ENCODE measurements at regions not wholly inside any gene's neighbourhood (a gene's known extent, or its start where the extent isn't known, plus 50 kb on each side); places are given as distances from the start of the nearest gene placed in this dataset.

DNA sequence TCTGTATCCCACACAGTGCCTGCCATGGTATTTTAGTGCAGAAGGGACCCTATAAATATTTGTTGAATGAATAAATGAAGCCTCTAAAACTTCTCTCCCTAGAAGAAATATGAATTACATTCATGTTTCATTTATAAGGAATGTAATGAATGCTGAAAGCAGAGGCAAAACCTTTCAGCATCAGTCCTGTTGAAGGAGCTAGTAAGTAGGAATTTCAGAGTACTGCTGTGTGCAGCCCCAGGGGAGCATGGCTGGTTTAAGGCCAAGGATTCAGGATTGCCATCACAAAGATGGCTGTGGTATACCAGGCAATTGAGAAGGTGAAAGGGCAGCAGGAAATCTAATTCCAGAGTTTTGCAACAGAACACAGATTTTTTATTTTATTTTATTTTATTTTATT lies 1131.4 kb downstream of the IGSF11 start:
- TF ChIP-seq POLR2A (IDR thresholded peaks at IDR 0.05; ENCODE audit: low read length): no peak
- no peak for TF ChIP-seq GATA1 (IDR thresholded peaks at IDR 0.05; ENCODE audit: low read depth, low read length)
- DNase-seq: no peak

DNA sequence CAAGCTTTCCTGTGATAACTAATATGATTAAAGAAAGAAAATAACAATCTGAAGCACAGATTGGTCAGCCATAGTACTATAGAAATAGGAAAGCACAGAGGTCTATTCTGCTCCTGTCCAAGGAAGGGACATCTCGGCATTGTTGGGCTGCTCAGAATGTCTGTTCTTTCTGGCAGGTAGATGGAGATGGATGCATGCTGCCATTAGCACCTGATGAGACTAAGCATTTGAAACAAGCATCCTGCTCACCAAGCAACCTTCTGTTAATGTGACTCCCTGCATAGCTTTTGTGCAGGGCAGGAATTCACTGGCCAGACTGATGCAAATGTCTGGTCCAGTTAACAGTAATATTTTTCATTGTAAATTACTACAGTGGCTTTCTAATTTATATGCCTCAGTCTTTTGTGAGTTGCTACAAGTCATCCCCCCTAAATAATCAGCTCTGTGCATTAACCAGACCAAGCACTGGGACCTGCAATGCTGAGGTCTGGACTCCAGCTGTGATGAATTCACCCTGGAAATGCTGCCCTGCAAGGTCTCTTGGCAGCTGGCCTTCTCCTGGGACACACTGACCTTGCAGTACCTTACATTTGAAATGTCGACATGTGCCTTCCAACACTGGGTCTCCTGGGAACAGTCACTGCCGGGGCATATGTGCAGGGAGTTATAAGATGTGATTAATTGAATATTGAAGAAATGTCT lies 1123.7 kb downstream of the IGSF11 start:
- TF ChIP-seq POLR2A (IDR thresholded peaks at IDR 0.05; ENCODE audit: low read length) (no peak), GATA1 (IDR thresholded peaks at IDR 0.05; ENCODE audit: low read depth, low read length) (no peak)
- no peak for DNase-seq

DNA sequence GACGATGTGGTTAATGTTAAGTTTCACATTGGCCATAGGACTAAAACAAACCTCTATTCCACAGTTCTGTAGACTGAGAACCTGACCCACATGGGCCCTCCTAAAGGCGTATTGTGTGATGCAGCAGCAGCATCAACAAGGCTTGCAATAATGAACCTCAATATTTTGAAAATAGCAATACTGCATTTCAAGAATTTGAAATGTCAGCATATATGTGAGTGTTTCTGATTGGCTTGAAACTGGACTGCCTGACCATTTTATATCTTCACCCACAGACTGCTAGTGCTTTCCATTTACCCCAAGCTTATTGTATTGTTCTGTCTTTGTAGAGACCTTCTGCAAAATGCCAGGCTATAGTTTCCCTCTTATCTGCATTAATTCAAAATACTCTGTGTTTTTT lies 1122.3 kb downstream of the IGSF11 start:
- no peak for DNase-seq
- no peak for TF ChIP-seq POLR2A (IDR thresholded peaks at IDR 0.05; ENCODE audit: low read length)
- no peak for TF ChIP-seq GATA1 (IDR thresholded peaks at IDR 0.05; ENCODE audit: low read depth, low read length)

DNA sequence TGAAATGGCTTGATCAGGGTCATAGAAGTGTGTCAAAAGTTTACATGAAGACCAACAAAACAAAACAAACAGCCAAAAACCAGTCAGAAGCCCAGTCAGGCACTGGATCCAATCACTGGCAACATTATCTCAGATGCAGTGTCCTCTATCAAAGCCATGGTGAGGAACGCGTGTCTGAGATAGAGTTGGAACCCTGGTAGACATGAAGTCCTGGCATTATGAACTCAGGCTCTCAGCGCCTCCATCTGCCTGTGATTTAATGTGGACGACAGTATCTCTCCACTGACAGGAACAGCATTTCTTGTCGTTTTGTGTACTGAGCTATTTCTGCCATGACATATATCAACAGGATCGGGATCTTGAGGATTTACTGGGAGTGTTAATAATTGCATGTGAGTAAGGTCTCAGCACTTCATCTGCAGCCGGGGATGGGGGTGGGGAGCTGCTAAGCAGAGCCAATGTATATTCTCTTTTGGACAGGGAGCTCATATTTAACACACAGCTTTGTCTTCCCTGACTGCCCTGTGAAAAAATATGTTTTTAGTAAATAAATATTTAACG lies 1120.0 kb downstream of the IGSF11 start:
- no peak for TF ChIP-seq POLR2A (IDR thresholded peaks at IDR 0.05; ENCODE audit: low read length)
- TF ChIP-seq GATA1 (IDR thresholded peaks at IDR 0.05; ENCODE audit: low read depth, low read length): no peak
- no peak for DNase-seq

DNA sequence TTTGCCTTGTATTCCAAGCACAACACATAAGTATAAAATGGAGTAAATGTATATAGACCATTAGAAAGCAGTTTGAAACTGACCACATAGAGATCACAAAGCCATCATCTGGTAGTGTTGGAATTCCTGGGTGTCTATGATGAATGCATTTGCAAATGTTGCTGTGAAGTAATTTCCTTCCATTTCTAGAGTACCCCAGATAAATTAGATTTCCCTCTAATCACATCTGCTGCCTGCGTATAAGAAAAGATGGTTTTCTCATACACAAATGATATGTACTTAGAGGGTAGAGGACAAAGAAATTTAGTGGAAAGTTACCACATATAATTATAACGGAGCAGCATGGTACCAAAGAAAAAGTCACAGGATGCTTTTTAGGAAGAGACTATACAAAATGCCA lies 1117.8 kb downstream of the IGSF11 start:
- TF ChIP-seq POLR2A (IDR thresholded peaks at IDR 0.05; ENCODE audit: low read length) (no peak), GATA1 (IDR thresholded peaks at IDR 0.05; ENCODE audit: low read depth, low read length) (no peak)
- DNase-seq: no peak

DNA sequence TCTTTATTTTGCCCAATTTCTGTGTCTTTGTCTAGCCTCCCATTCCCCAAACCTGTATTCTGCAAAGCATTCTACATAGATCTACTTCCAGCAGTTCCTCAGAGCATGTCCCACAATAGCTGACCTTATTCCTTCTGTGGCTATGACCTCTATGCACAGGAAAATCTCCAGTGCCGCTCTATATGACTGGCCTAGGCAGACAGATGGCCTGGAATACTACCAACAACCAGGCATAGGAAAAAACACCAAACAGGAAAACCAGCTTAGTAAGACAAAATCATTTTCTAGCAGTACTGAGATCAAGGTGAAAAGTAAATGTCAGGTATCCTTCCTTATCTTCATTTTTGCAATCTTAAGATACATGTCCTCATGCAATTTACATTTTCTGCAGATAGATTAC lies 1115.0 kb downstream of the IGSF11 start:
- no peak for DNase-seq
- TF ChIP-seq GATA1 (IDR thresholded peaks at IDR 0.05; ENCODE audit: low read depth, low read length) (no peak), POLR2A (IDR thresholded peaks at IDR 0.05; ENCODE audit: low read length) (no peak)

DNA sequence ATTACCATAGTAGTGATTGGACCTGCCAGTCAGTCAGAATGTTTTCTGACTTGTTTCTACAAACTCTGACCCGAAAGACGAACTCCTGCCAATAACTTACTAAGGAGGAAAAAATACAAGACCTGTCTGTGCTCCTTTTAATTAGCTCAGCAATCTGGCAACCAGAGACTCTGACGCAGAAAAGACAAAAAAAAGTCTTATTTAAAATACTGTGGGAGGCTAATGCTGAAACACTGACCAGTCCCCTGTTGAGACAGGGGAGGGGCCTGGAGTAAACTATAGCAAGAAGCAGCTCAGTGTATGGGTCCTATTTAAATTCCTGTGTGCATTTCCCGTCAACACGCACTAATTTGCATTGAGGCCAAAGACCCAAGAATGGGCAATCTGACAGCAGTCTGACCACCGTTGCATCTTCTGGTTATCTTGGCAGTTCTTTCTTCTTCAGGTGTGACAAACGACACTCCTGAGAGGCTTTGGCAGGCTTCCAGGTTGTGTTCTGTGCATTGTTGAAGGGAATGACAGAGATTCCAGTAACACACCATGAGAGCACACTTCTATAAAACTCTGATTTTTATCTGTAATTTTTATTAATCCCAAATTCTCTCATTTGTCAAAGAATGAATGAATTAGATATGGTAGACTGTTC lies 1114.3 kb downstream of the IGSF11 start:
- no peak for TF ChIP-seq POLR2A (IDR thresholded peaks at IDR 0.05; ENCODE audit: low read length)
- TF ChIP-seq GATA1 (IDR thresholded peaks at IDR 0.05; ENCODE audit: low read depth, low read length): no peak
- DNase-seq: no peak

DNA sequence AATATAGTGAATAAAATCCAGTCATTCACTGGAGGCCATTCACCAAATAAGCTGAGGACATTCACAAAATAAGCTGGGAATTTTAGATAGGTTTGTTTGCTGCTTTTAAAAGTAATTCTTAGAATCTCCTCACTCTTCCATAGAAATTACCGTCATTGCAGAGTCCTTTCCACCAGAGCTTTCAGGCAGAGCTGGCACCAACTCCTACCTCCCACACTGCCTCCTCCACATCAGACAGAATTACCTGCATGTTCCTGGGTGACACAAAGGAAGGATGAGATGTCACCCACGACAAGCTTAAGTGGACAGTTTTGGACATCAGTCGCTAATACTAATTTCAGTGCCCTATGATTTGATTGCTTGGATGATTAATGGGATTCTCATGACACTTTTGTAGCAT lies 1113.2 kb downstream of the IGSF11 start:
- DNase-seq: no peak
- TF ChIP-seq GATA1 (IDR thresholded peaks at IDR 0.05; ENCODE audit: low read depth, low read length) (no peak), POLR2A (IDR thresholded peaks at IDR 0.05; ENCODE audit: low read length) (no peak)

DNA sequence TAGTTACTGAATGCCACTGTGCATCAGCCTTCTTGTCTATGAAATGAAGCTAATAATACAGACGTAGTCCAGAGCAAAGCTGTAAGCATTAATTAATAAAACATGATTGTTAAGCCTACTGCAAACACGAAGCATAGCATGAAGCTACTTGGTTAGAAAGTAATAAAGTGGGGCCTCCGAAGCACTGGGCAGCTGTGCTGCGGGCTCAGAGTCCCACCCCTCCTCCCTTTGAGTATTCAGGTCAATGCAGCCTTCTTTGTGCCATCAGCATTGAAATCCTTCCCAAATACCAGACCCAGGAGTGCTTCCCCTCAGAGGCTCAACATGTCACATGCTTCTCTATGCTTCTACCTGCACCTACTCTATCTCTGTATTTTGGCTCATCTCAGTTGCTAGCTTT lies 1112.6 kb downstream of the IGSF11 start:
- DNase-seq: no peak
- TF ChIP-seq GATA1 (IDR thresholded peaks at IDR 0.05; ENCODE audit: low read depth, low read length): no peak
- no peak for TF ChIP-seq POLR2A (IDR thresholded peaks at IDR 0.05; ENCODE audit: low read length)

DNA sequence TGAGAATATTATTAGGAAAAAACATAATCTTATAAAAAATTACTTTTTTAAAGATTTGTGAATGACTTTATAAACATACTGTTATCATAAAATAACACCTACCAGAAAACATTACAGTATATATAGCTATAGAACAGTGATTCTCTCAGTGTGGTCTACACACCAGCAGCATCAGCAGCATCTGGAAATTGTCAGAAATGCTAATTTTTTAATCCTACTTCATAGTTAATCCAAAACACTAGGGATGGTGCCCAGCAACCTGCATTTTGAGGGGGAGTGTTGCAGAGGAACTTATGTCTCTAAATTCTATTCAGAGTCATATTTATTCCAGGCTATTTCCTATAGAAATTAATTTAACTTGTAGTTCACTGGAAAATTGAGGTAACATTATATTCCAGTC lies 1107.8 kb downstream of the IGSF11 start:
- TF ChIP-seq GATA1 (IDR thresholded peaks at IDR 0.05; ENCODE audit: low read depth, low read length): no peak
- TF ChIP-seq POLR2A (IDR thresholded peaks at IDR 0.05; ENCODE audit: low read length): no peak
- DNase-seq: no peak

DNA sequence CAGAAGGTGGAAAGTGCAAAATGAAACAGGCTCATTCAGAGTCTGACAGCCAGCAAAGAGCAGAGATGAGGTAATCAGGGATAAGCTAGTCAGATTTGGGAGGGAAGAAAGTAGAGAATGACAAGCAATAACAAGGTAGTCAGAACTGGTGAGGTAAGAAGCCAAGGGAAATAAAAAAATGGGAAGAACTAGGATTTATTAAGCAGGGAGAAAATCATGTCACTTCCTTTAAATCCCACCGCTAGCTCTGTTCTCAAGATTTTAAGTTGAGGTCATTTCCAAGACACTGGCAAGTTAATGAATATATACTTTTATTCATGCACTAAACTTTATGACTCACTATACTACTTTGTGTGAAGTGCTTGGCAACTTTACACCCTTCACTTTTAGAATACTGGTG lies 1106.8 kb downstream of the IGSF11 start:
- no peak for DNase-seq
- no peak for TF ChIP-seq GATA1 (IDR thresholded peaks at IDR 0.05; ENCODE audit: low read depth, low read length)
- no peak for TF ChIP-seq POLR2A (IDR thresholded peaks at IDR 0.05; ENCODE audit: low read length)

DNA sequence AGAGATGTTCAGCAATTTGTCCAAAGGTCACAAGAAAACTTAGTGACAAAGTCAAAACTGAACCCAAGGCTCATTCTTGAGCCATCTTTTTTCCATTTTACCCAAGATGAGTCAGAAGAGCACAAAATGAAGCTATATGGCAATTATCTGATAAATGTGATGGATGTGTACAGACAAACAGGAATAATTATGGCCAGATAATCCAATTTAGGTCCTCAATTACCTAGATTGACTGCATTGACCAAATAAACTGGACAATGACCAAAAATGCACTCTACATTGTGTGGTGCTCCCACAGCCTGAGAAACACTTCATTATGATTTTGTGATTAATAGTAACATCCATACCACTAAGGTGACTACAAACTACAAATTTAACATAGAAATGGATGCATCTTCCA lies 1105.8 kb downstream of the IGSF11 start:
- TF ChIP-seq GATA1 (IDR thresholded peaks at IDR 0.05; ENCODE audit: low read depth, low read length) (no peak), POLR2A (IDR thresholded peaks at IDR 0.05; ENCODE audit: low read length) (no peak)
- DNase-seq: no peak

DNA sequence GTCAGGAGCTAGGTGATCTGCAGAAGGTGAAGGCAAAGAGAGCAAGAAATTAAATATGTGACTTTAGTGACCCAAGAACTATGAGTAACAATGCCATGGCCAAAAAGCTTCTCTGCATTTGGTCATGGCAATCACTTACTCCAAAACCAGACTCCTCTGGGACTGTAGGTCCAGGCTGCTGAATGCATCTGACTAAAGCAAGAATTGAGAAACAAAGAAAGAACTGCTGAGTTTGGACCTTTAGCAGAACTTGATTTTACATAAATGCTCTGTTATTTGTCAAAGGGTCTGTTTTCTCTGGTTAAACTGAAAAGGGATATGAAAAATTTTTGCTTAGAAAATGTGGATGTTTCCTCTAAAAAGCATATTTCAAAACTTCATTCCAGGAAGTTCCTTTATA lies 1102.2 kb downstream of the IGSF11 start:
- TF ChIP-seq GATA1 (IDR thresholded peaks at IDR 0.05; ENCODE audit: low read depth, low read length) (no peak), POLR2A (IDR thresholded peaks at IDR 0.05; ENCODE audit: low read length) (no peak)
- no peak for DNase-seq

DNA sequence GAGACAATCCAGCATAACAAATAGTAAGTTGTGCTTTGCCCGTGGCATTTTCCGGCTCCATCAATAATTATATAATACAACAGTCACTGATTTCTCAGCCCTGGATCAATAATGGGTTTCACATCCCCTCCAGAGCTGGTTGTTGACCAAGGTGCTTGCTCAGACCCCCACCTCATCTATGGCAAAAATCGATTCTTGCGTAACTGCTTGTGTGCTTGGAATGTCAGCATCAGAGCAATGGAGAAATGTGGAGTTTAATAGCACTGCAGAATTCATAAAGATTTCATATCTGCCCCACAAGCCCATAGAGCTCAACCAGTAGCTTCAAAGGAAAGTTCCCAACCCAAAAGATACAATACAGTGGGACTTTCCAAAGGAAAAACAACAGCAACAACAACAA lies 1098.5 kb downstream of the IGSF11 start:
- TF ChIP-seq GATA1 (IDR thresholded peaks at IDR 0.05; ENCODE audit: low read depth, low read length) (no peak), POLR2A (IDR thresholded peaks at IDR 0.05; ENCODE audit: low read length) (no peak)
- DNase-seq: no peak

DNA sequence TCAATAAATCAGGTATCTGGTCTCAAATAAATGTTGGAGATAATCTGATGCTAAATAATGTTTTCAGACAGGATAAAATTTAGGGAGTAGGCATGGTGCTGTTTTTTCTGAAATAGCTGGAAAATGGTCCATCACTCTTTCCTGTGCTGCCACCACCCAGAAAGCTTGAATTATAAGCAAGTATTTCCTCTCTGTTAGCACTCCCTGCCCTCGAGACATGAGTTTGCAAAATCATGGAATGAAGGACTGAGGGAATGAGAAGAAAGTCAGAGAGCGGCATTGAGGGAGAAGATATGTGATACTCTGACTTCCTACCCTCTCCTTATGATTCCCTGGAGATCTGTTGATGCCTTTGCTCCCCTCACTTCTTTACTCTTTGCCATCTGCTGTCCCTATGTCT lies 1095.7 kb downstream of the IGSF11 start:
- TF ChIP-seq POLR2A (IDR thresholded peaks at IDR 0.05; ENCODE audit: low read length) (no peak), GATA1 (IDR thresholded peaks at IDR 0.05; ENCODE audit: low read depth, low read length) (no peak)
- no peak for DNase-seq
